NCI-H446 (cell line): ENCODE measurements at regions not wholly inside any gene's neighbourhood (a gene's known extent, or its start where the extent isn't known, plus 50 kb on each side); places are given as distances from the start of the nearest gene placed in this dataset.

Experiments
- DNase-seq, 2 experiments: peaks; one replicate each; lab custom pipeline; 2025; lab: John Stamatoyannopoulos, UW

- no peak for DNase-seq
Observed at GRCh38 chr15:39086641-39087040, 494.2 kb upstream of the THBS1 start.

GRCh38 chr15:39088156-39088555, 492.7 kb upstream of the THBS1 start:
- DNase-seq: no peak

- DNase-seq: no peak
Observed at GRCh38 chr15:39092354-39092753, 488.5 kb upstream of the THBS1 start.

- DNase-seq: no peak
Observed at GRCh38 chr15:39092761-39093160, 488.1 kb upstream of the THBS1 start.

GRCh38 chr15:39094116-39094515, 486.8 kb upstream of the THBS1 start:
- DNase-seq: no peak

GRCh38 chr15:39095218-39095879, 485.5 kb upstream of the THBS1 start:
- DNase-seq: no peak

- DNase-seq: no peak
Observed at GRCh38 chr15:39096608-39097205, 484.2 kb upstream of the THBS1 start.

- DNase-seq: no peak
Observed at GRCh38 chr15:39099524-39099923, 481.4 kb upstream of the THBS1 start.

- no peak for DNase-seq
Observed at GRCh38 chr15:39100106-39100660, 480.7 kb upstream of the THBS1 start.

- DNase-seq: no peak
Observed at GRCh38 chr15:39102431-39102830, 478.4 kb upstream of the THBS1 start.

GRCh38 chr15:39106950-39107349, 473.9 kb upstream of the THBS1 start:
- DNase-seq: no peak

- DNase-seq: no peak
Observed at GRCh38 chr15:39108021-39108420, 472.9 kb upstream of the THBS1 start.

- no peak for DNase-seq
Observed at GRCh38 chr15:39110336-39110735, 470.5 kb upstream of the THBS1 start.

GRCh38 chr15:39110746-39111145, 470.1 kb upstream of the THBS1 start:
- DNase-seq: no peak

- no peak for DNase-seq
Observed at GRCh38 chr15:39113741-39114140, 467.1 kb upstream of the THBS1 start.

- DNase-seq: no peak
Observed at GRCh38 chr15:39114690-39115378, 466.0 kb upstream of the THBS1 start.

- no peak for DNase-seq
Observed at GRCh38 chr15:39115379-39116057, 465.4 kb upstream of the THBS1 start.

- DNase-seq: peak in 1 of 2 experiments; percentile 53
Observed at GRCh38 chr15:39118510-39118909, 462.4 kb upstream of the THBS1 start.

GRCh38 chr15:39124155-39124552, 456.7 kb upstream of the THBS1 start:
- no peak for DNase-seq

- DNase-seq: peak; percentile 20 to 55
Observed at GRCh38 chr15:39124553-39125171, 456.2 kb upstream of the THBS1 start.

GRCh38 chr15:39125226-39125625, 455.7 kb upstream of the THBS1 start:
- no peak for DNase-seq

GRCh38 chr15:39125904-39126303, 455.0 kb upstream of the THBS1 start:
- DNase-seq: peak; percentile 9 to 62
